T-helper 17 cell (primary cell): ENCODE measurements at regions not wholly inside any gene's neighbourhood (a gene's known extent, or its start where the extent isn't known, plus 50 kb on each side); places are given as distances from the start of the nearest gene placed in this dataset.

Source experiments
- ATAC-seq: fragments of 150-1000 bp; cut with Tn5 transposase; 2 replicates; pipeline ENCODE4 v1.10.0; 2021; ENCODE audit warnings: mild to moderate bottlenecking, moderate library complexity
- DNase-seq, 3 donors: peaks; one replicate each; pipeline versions ENCODE4 v3.0.0 to v3.0.0-alpha.2; 2020 to 2021
- H3K9me3 ChIP-seq: one replicate; pipeline ENCODE4 v1.7.0; 2013; ENCODE audit warnings: low read length, mild to moderate bottlenecking; ENCODE audit not compliant: control insufficient read depth, poor library complexity, severe bottlenecking
- H3K27ac Mint-ChIP-seq: one replicate; pipeline ENCODE4 v1.8.0; 2022; ENCODE audit warnings: mild to moderate bottlenecking, moderate library complexity, mixed read lengths
- H3K27me3 Mint-ChIP-seq: one replicate; pipeline ENCODE4 v1.8.0; 2022; ENCODE audit warnings: mixed read lengths
- H3K36me3 Mint-ChIP-seq: one replicate; pipeline ENCODE4 v1.8.0; 2022; ENCODE audit warnings: low read depth, mixed read lengths
- H3K4me1 Mint-ChIP-seq: one replicate; pipeline ENCODE4 v1.8.0; 2022; ENCODE audit warnings: mild to moderate bottlenecking, mixed read lengths
- H3K4me3 Mint-ChIP-seq: one replicate; pipeline ENCODE4 v1.8.0; 2022; ENCODE audit warnings: mild to moderate bottlenecking, moderate library complexity, mixed read lengths

GRCh38 chr22:44411226-44412135 lies 86.6 kb downstream of the RTL6 start:
- Mint-ChIP-seq H3K27ac (no peak overlapping the region), H3K4me1 (no peaks in the 10 kb centered on the region), H3K27me3 (peaks cover 24% of the 10 kb centered on the region), H3K4me3 (no peak overlapping the region), H3K36me3 (no peaks in the 10 kb centered on the region)
- DNase-seq (no peak), ATAC-seq (no peak)
- no peaks in the 10 kb centered on the region for H3K9me3 ChIP-seq

DNA sequence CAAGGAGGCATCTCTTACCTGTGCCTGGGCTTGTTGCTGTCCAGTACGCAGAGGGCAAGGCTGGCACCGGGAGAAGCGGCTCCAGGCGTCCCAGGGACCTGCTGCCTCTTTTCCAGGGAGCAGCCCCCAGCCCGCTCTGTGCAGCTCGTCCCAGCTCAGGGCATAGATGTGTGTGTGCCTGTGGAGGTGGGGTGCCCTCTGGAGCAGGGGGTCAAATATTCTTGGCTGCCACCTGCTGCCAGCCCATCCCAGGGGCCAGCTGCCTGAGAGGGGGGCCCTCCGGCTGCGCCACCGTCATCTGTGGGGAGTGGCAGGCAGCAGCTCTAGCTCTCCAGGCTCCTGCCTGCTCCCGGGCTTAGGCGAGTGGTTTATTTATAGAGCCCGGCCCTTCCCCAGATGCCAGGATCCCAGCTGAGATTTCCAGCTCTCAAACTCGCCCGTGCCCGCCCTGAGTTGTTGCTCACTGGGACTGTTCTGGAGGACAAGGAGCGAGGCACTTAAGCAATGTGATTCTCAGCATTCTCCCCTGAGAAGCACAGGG lies 87.5 kb downstream of the RTL6 start:
- no peak for ATAC-seq
- Mint-ChIP-seq H3K4me3 (no peak overlapping the region), H3K27ac (no peak overlapping the region), H3K4me1 (peaks cover 2% of the 10 kb centered on the region), H3K36me3 (no peaks in the 10 kb centered on the region), H3K27me3 (peaks cover 24% of the 10 kb centered on the region)
- DNase-seq, result no peak
- no peaks in the 10 kb centered on the region for H3K9me3 ChIP-seq

GRCh38 chr22:44409974-44410316 lies 88.1 kb downstream of the RTL6 start:
- ATAC-seq (no peak), DNase-seq (no peak)
- H3K4me3 Mint-ChIP-seq, result no peak overlapping the region

DNA sequence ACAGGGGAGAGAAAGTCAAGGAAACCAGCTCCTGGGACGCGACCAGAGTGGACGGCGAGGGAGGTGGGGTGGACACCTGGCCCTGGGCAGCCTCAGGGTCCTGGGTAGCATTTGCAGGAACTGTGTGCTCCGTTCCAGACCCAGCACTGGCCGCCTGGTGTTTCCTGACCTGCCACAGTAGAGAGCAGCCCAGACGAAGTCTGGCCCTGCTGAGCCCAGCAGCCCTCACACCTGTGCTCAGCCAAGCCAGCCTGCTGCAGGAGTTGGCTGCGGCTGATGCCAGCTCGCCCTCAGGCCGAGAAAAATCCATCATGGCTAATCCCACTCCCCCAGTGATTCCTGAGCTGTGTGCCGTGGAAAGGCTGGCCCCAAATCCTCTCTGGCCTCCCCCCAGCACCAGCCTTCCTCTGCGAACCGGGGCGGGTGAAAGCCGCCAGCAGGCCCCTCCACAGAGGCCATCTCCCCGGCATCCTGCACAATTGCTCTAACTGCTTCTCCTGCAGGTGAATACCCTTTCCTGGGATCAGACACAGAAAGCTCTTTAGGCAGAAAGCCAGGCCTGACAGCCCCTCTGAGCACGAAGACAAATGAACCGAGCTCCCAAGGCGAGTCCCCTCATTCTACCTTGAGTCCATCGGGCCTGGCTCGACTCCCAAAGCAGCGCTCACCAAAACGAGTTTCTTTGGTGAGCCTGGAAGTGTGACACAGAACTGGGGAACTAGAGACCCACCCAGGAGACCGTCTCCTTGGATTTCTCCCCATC lies 88.6 kb downstream of the RTL6 start:
- peaks cover 24% of the 10 kb centered on the region for H3K27me3 Mint-ChIP-seq
- no peak for ATAC-seq
- H3K9me3 ChIP-seq, result no peaks in the 10 kb centered on the region
- H3K27ac Mint-ChIP-seq, result no peak overlapping the region
- no peak overlapping the region for H3K4me3 Mint-ChIP-seq
- peaks cover 2% of the 10 kb centered on the region for H3K4me1 Mint-ChIP-seq
- no peak for DNase-seq
- H3K36me3 Mint-ChIP-seq, result no peaks in the 10 kb centered on the region

More at GRCh38 chr22:44409974-44410316, 88.1 kb downstream of the RTL6 start:
- peaks cover 2% of the 10 kb centered on the region for H3K4me1 Mint-ChIP-seq
- no peaks in the 10 kb centered on the region for H3K36me3 Mint-ChIP-seq
- H3K27ac Mint-ChIP-seq, result no peak overlapping the region
- no peaks in the 10 kb centered on the region for H3K9me3 ChIP-seq
- peaks cover 24% of the 10 kb centered on the region for H3K27me3 Mint-ChIP-seq

GRCh38 chr22:44408829-44409192 lies 89.2 kb downstream of the RTL6 start:
- H3K27me3 Mint-ChIP-seq, result peaks cover 24% of the 10 kb centered on the region
- H3K36me3 Mint-ChIP-seq, result no peaks in the 10 kb centered on the region
- no peaks in the 10 kb centered on the region for H3K9me3 ChIP-seq
- ATAC-seq (no peak), DNase-seq (no peak)
- H3K4me3 Mint-ChIP-seq, result no peak overlapping the region
- no peak overlapping the region for H3K27ac Mint-ChIP-seq
- H3K4me1 Mint-ChIP-seq, result peaks cover 2% of the 10 kb centered on the region

- Mint-ChIP-seq H3K4me3 (no peak overlapping the region), H3K36me3 (no peaks in the 10 kb centered on the region), H3K27ac (no peak overlapping the region), H3K27me3 (peaks cover 28% of the 10 kb centered on the region), H3K4me1 (peaks cover 2% of the 10 kb centered on the region)
- ATAC-seq, result no peak
- no peak for DNase-seq
- H3K9me3 ChIP-seq, result no peaks in the 10 kb centered on the region
Observed at GRCh38 chr22:44407987-44408828, 89.8 kb downstream of the RTL6 start.

DNA sequence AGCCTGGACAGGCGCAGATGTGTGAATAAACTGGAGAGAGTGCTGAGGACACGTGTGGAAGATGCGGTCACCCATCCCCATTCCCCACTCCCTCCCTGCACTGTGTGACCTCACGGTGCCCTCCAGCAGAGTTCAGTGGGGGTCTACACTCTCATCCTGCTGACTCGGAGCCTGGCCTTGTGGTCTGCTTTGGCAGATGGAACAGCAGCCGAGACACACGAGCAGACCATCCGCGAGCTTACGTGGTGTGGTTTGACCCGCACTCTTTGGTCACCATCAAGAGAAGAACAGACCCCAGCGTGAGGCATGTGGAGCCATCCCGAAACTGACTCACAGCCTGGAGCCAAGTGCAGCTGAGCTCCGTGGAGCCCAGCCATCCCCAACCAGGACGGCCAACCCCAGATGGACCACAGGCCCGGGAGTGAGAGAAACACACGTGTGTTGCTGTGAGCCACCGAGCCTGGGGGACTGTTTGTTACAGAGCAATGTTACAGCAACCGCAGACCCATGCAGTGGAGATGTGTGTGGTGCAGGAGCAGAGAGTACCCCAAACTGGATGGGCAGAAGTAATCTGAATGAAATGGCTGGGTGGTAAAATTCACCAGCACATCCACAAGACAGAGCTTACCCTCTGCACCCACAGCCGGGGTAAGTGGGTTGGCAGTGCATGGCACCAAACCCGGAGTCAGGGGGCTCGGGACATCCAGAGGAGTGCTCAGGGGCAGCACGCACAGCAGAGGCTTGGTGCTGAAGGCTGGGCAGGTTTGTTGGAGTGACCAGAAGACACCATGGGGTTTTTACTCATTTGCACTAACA lies 90.7 kb downstream of the RTL6 start:
- peaks cover 2% of the 10 kb centered on the region for H3K4me1 Mint-ChIP-seq
- H3K27me3 Mint-ChIP-seq, result peaks cover 25% of the 10 kb centered on the region
- DNase-seq (no peak), ATAC-seq (no peak)
- H3K4me3 Mint-ChIP-seq, result no peak overlapping the region
- H3K36me3 Mint-ChIP-seq, result no peaks in the 10 kb centered on the region
- H3K27ac Mint-ChIP-seq, result no peak overlapping the region
- H3K9me3 ChIP-seq, result no peaks in the 10 kb centered on the region

DNA sequence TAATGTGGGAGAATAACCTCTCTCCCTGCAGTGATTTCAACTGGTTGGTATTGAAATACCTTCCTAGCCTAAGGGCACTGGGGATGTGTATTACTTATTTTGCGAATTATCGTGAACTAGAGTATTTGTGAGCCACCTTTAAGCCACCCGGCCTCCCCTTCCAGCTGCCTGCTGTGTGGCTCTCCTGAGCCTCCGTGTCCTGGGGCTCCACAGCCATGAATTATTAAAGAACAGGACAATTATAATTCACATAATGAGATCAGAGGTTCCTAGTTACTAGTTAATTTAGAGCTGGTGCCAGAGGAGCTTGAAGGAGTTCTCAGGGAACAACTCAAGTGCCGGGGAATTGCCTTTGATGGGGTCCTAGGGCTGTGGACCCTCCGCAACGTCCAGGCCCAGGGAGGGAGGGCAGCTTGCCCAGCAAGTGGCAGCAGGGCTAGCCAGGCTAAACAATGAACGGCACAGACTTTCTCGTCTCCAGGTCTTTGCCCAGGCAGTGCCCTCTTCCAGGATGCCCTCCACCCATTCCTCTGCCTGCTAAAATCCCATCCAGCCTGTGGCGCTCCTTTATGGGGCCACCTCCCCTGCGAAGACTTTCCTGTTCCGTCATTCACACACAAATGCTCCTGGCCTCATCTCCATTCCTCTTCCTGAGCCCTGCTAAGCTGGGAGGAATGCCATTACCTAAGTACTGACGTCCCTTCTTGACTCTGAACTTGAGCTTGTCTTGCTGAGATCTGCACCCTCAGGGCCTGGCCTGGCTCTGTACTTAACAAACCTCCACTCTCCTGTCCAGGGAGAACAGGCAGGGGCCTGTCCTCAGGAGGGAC lies 91.5 kb downstream of the RTL6 start:
- Mint-ChIP-seq H3K27ac (no peak overlapping the region), H3K27me3 (peaks cover 17% of the 10 kb centered on the region), H3K4me3 (no peak overlapping the region), H3K4me1 (peaks cover 2% of the 10 kb centered on the region), H3K36me3 (no peaks in the 10 kb centered on the region)
- DNase-seq, result no peak
- H3K9me3 ChIP-seq, result no peaks in the 10 kb centered on the region
- no peak for ATAC-seq

DNA sequence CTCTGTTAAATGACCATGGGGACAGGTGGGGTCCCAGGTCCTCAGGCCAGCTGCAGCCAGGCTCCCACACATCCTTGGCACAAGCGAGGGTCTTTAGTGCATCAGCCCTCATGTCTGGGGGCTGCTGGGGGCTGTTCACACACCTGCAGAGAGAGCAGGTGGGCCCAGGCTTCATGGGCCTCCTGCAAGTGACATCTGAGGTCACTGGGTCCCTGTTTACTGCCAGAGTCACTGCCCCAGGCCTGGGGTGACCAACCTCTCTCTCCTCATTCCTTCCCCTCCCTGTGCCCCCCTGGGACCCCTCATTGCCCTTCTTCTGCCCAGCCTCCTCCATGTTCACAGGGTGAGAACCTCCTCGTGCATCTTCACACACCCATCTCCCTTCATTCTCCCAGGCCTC lies 92.4 kb downstream of the RTL6 start:
- Mint-ChIP-seq H3K27me3 (peaks cover 15% of the 10 kb centered on the region), H3K4me3 (no peak overlapping the region), H3K4me1 (peaks cover 2% of the 10 kb centered on the region), H3K27ac (no peak overlapping the region), H3K36me3 (no peaks in the 10 kb centered on the region)
- no peak for ATAC-seq
- DNase-seq, result no peak
- H3K9me3 ChIP-seq, result no peaks in the 10 kb centered on the region

GRCh38 chr22:44404341-44405020 lies 91.7 kb upstream of the SHISAL1 start:
- ATAC-seq, result no peak
- Mint-ChIP-seq H3K4me3 (no peak overlapping the region), H3K27me3 (peaks cover 15% of the 10 kb centered on the region), H3K36me3 (no peaks in the 10 kb centered on the region), H3K27ac (no peak overlapping the region), H3K4me1 (peaks cover 2% of the 10 kb centered on the region)
- DNase-seq, result no peak
- no peaks in the 10 kb centered on the region for H3K9me3 ChIP-seq

DNA sequence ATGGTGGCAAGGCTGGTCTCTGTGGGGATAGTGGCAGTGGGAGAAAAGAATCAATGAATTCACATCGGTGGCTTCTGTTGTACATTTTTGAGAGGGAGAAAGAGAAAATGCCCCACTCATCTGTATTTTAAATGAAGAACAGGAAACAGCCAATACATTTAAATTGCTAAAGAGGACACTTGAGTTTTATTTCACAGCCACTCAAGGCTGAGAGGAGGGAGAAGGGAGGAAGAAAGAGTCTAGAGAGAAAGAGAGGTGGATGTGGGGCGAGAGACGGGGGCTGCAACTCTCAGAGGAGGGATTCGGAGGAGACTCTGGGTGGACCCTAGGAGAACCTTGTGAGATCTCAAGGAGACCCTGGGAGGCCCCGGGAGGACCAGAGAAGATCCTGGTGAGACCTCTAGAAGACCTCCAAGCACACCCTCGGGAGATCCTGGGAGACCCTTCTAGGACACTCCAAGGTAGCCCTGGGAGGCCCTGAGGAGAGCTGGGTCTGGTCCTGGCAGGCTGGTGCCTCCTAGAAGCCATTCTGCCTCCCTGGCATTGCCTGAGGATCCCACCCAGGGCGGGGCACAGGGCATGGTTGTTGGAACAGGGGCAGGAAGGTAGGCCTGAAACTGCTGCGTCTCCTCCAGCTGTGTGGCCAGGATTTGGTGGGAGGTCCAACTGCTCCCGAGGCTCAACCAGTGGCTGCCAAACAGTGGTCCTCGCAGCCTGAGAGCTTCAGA lies 91.0 kb upstream of the SHISAL1 start:
- DNase-seq (no peak), ATAC-seq (no peak)
- Mint-ChIP-seq H3K4me3 (no peak overlapping the region), H3K27me3 (peaks cover 13% of the 10 kb centered on the region), H3K4me1 (peaks cover 5% of the 10 kb centered on the region), H3K36me3 (no peaks in the 10 kb centered on the region), H3K27ac (peak overlapping the region; percentile 54)
- H3K9me3 ChIP-seq, result no peaks in the 10 kb centered on the region
